ENCODE measurements at regions not wholly inside any gene's neighbourhood (a gene's known extent, or its start where the extent isn't known, plus 50 kb on each side); places are given as distances from the start of the nearest gene placed in this dataset.

DNA sequence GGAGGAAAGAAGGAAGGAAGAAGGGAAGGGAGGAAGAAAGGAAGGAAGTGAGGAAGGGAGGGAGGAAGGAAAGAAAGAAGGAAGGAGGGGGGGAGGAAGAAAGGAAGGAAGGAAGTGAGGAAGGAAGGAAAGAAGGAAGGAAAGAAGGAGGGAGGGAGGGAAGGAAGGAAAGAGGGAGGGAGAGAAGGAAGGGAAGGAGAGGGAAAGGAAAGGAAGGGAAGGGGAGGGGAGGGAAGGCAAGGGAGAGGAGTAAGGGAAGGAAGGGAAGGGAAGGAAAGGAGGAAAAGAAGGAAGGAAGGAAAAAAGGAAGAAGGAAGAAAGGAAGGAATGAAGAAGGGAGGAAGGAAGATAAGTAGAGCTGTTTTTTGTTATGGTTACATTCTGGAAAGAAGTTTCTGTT lies 141.2 kb downstream of the LRRC3B start:
- in situ Hi-C loops (cut with MboI; ENCODE audit: low sequenced_read_pairs, unreplicated experiment), result no loop called here
- TF ChIP-seq, protein P1, sequence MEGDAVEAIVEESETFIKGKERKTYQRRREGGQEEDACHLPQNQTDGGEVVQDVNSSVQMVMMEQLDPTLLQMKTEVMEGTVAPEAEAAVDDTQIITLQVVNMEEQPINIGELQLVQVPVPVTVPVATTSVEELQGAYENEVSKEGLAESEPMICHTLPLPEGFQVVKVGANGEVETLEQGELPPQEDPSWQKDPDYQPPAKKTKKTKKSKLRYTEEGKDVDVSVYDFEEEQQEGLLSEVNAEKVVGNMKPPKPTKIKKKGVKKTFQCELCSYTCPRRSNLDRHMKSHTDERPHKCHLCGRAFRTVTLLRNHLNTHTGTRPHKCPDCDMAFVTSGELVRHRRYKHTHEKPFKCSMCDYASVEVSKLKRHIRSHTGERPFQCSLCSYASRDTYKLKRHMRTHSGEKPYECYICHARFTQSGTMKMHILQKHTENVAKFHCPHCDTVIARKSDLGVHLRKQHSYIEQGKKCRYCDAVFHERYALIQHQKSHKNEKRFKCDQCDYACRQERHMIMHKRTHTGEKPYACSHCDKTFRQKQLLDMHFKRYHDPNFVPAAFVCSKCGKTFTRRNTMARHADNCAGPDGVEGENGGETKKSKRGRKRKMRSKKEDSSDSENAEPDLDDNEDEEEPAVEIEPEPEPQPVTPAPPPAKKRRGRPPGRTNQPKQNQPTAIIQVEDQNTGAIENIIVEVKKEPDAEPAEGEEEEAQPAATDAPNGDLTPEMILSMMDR (IDR thresholded peaks at IDR 0.05; ENCODE audit: borderline replicate concordance, control extremely low read depth, extremely low read depth, insufficient read depth, missing control alignments), result no peak
- DNase-seq (ENCODE audit: low spot score), result no peak

DNA sequence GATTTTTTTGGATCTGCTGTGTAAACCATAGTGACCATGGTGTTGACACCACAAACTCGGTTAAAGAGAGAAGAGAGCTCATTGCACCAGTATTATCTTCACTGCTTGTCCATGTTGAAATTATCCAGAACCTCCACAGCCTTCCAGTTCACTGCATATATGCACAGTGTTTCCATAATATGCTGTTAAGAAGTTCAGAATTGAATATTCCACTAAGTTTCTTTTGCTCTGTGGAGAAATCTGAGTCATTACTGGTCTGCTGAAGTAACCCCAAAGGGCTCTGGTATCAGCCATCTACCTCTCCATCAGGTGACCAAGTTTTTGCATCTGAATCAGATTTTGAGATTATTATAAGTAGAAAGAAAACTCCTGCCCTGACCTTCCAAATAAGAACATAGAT lies 143.5 kb downstream of the LRRC3B start:
- TF ChIP-seq, protein P1 (IDR thresholded peaks at IDR 0.05; ENCODE audit: borderline replicate concordance, control extremely low read depth, extremely low read depth, insufficient read depth, missing control alignments), result no peak
- in situ Hi-C loops (cut with MboI; ENCODE audit: low sequenced_read_pairs, unreplicated experiment), result no loop called here
- no peak for DNase-seq (ENCODE audit: low spot score)

DNA sequence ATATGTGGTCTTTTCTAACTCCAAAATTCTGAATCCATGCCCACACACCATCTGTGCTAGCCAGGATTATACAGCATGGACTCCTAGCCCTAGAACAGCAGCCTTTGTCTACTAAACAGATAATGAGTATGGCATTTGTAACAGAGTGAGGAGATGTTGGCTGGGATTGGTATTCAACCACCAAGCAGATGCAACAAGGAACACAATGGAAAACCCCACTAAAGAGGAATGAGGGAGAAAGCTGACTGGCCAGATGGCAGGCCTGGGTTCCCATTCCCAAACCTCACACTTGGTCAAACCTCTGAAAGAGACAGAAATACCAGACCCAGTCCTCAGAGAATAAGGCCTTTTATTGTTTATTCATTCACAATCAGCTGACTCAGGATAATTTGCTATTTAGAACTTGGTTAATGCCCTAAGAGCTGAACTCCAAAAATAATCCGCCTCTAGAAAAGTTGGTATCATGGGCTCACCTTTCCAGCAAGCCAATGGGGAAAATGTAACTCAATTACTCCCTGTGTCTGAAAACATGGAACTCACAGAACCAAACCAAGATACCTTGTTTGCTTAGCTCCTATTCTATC lies 145.6 kb downstream of the LRRC3B start:
- in situ Hi-C loops (cut with MboI; ENCODE audit: low sequenced_read_pairs, unreplicated experiment), result no loop called here
- TF ChIP-seq, protein P1 (IDR thresholded peaks at IDR 0.05; ENCODE audit: borderline replicate concordance, control extremely low read depth, extremely low read depth, insufficient read depth, missing control alignments), result no peak

DNA sequence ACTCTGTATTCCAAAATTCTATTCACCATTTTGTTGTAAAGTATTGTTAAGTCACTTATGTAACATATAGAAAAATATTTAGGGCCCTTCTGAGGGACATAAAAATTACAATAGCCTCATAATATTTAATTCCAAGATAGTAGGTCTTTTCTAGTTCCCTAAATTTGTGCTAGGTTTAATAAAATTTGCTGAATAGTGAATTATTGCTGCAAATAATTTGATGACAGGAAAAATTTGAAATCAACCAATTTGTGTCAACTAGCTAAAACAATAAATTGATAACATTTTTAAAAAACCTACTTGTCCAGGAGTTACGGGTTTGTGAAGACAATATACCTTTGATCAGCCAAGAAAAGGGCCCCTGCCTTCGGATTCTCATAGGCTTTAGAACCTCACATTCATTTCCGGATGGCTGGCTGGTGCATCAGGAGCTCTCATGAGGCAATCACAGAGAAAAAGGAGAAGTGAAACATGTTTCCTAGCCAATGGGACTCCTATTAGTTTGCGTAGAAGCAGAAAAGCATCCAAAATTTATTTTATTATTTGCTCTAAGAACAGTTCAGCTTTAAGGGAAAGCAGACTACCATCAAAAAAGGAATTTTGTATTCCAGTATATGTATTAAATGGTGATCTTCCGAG lies 177.2 kb downstream of the LRRC3B start:
- no peak for DNase-seq (ENCODE audit: low spot score)
- TF ChIP-seq, protein P1 (IDR thresholded peaks at IDR 0.05; ENCODE audit: borderline replicate concordance, control extremely low read depth, extremely low read depth, insufficient read depth, missing control alignments), result no peak

More for the DNA sequence above, 145.6 kb downstream of the LRRC3B start:
- DNase-seq (ENCODE audit: low spot score), result no peak

DNA sequence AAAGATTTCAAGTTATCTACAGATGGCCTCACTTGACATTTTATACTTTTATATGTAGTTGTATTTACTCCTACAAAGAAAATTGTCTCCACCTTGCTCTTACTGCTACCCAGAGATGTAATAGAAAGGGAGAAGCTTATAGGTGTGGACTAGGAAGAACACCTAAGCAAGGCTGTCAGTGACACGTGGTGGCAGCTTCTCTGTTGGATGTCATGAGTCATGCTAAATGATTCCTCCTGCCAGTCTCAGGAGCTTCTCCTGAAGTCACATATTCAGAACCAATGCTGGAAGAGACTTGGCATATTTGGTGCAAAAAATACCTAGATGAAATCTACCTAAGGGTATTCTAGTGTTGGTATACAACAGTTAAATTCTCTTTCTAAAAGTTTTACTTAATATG lies 184.7 kb downstream of the LRRC3B start:
- TF ChIP-seq, protein P1 (IDR thresholded peaks at IDR 0.05; ENCODE audit: borderline replicate concordance, control extremely low read depth, extremely low read depth, insufficient read depth, missing control alignments), result no peak
- no peak for DNase-seq (ENCODE audit: low spot score)
- in situ Hi-C loops (cut with MboI; ENCODE audit: low sequenced_read_pairs, unreplicated experiment), result no loop called here

More for the DNA sequence above, 177.2 kb downstream of the LRRC3B start:
- in situ Hi-C loops (cut with MboI; ENCODE audit: low sequenced_read_pairs, unreplicated experiment), result no loop called here

DNA sequence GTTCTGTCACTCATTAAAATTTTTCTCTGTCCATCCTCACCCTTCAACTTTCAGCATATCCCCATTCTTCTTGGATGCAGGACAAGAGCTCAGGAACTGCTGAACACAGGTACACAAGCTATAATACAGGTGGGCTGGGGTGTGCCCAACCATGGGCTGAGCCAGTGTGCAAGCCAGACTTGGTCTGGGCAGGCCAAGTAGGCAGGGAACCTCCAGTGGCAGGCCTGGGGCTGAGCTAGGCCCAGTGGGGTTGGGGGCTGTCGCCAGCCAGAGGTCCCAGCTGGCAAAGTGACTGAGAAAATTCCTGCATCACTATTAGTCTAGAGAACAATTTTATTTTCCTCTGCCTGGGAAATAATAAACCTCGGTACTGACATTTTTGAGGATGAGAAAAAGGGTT lies 202.9 kb downstream of the LRRC3B start:
- TF ChIP-seq, protein P1 (IDR thresholded peaks at IDR 0.05; ENCODE audit: borderline replicate concordance, control extremely low read depth, extremely low read depth, insufficient read depth, missing control alignments), result no peak
- DNase-seq (ENCODE audit: low spot score), result no peak
- in situ Hi-C loops (cut with MboI; ENCODE audit: low sequenced_read_pairs, unreplicated experiment), result no loop called here

Data from GM13976 (cell line).